Neural cell (in vitro differentiated cells): ENCODE measurements at regions not wholly inside any gene's neighbourhood (a gene's known extent, or its start where the extent isn't known, plus 50 kb on each side); places are given as distances from the start of the nearest gene placed in this dataset.

ENCODE experiments used
- H2AFZ ChIP-seq: fragments of 200-600, 300-800 bp; sonication (generic), shearing (Covaris generic); 2 replicates; pipeline ENCODE4 v1.6.0; 2014; ENCODE audit warnings: low read depth, mild to moderate bottlenecking, antibody characterized with exemption, low read length, moderate library complexity
- H3F3A ChIP-seq: fragments of 200-600 bp; shearing (Covaris generic); 2 replicates; pipeline ENCODE4 v1.6.1; 2016; ENCODE audit warnings: mild to moderate bottlenecking, moderate library complexity, mixed read lengths, antibody characterized with exemption, low read length; ENCODE audit not compliant: insufficient read depth, poor library complexity, severe bottlenecking
- H3K27ac ChIP-seq: fragments of 200-600, 300-800 bp; sonication (generic), shearing (Covaris generic); 2 replicates; pipeline ENCODE4 v1.5.1; 2014; ENCODE audit warnings: mild to moderate bottlenecking, low read length, moderate library complexity
- H3K27me3 ChIP-seq: fragments of 300-800, 200-600 bp; sonication (generic), shearing (Covaris generic); 2 replicates; pipeline ENCODE4 v1.6.0; 2014; ENCODE audit warnings: mild to moderate bottlenecking, low read depth, low read length, moderate library complexity; ENCODE audit not compliant: insufficient read depth
- H3K36me3 ChIP-seq: fragments of 300-800, 200-600 bp; sonication (generic), shearing (Covaris generic); 2 replicates; pipeline ENCODE4 v1.5.1; 2014; ENCODE audit warnings: mild to moderate bottlenecking, antibody characterized with exemption, low read length, moderate library complexity; ENCODE audit not compliant: insufficient read depth
- H3K4me2 ChIP-seq: fragments of 300-800, 200-600 bp; sonication (generic), shearing (Covaris generic); 2 replicates; pipeline ENCODE4 v1.6.0; 2014; ENCODE audit warnings: mild to moderate bottlenecking, low read length
- H3K4me3 ChIP-seq: fragments of 300-800, 200-600 bp; sonication (generic), shearing (Covaris generic); 2 replicates; pipeline ENCODE4 v1.5.1; 2014; ENCODE audit warnings: mild to moderate bottlenecking, low read length, moderate library complexity
- H3K79me2 ChIP-seq: fragments of 200-600 bp; shearing (Covaris generic); replicated peaks from 2 replicates; pipeline ENCODE4 v1.6.0; 2014; ENCODE audit warnings: mild to moderate bottlenecking, low read length, moderate library complexity; ENCODE audit not compliant: insufficient read depth
- H3K9ac ChIP-seq: fragments of 300-800, 200-600 bp; sonication (generic), shearing (Covaris generic); 2 replicates; pipeline ENCODE4 v1.6.1; 2016; ENCODE audit warnings: mild to moderate bottlenecking, low read length, mixed read lengths
- H3K9me2 ChIP-seq: fragments of 200-600 bp; shearing (Covaris generic); 2 replicates; pipeline ENCODE4 v1.6.1; 2016; ENCODE audit warnings: mild to moderate bottlenecking, low read length, mixed read lengths; ENCODE audit not compliant: insufficient read depth
- H3K9me3 ChIP-seq: fragments of 200-600, 300-800 bp; sonication (generic), shearing (Covaris generic); 2 replicates; pipeline ENCODE4 v1.6.1; 2016; ENCODE audit warnings: mild to moderate bottlenecking, mixed run types, low read length, moderate library complexity, mixed read lengths
- H4K20me1 ChIP-seq: fragments of 200-600 bp; shearing (Covaris generic); 2 replicates; pipeline ENCODE4 v1.6.1; 2016; ENCODE audit warnings: mild to moderate bottlenecking, mixed run types; ENCODE audit not compliant: insufficient read depth
- CTCF ChIP-seq: fragments of 450-650 bp; IDR thresholded peaks from 2 replicates; pipeline ENCODE4 v1.5.1; 2014; ENCODE audit warnings: antibody characterized with exemption, mild to moderate bottlenecking, moderate library complexity; ENCODE audit not compliant: poor library complexity, severe bottlenecking
- EP300 ChIP-seq: fragments of 450-650 bp; conservative IDR thresholded peaks from 2 replicates; pipeline ENCODE4 v1.6.1; 2014; ENCODE audit warnings: antibody characterized with exemption, mild to moderate bottlenecking, moderate library complexity; ENCODE audit not compliant: poor library complexity, severe bottlenecking
- EZH2 ChIP-seq: fragments of 200-600, 300-800 bp; shearing (Covaris generic), sonication (generic); IDR thresholded peaks from 2 replicates; pipeline ENCODE4 v1.6.1; 2014; ENCODE audit warnings: antibody characterized with exemption, low read length, borderline replicate concordance, mild to moderate bottlenecking; ENCODE audit not compliant: insufficient read depth, poor library complexity, severe bottlenecking
- MXI1 ChIP-seq: fragments of 450-650 bp; conservative IDR thresholded peaks from 2 replicates; pipeline ENCODE4 v1.6.1; 2014; ENCODE audit warnings: antibody characterized with exemption, mild to moderate bottlenecking; ENCODE audit not compliant: poor library complexity, severe bottlenecking
- POLR2AphosphoS5 ChIP-seq: IDR thresholded peaks from 2 replicates; pipeline ENCODE4 v1.6.1; 2012
- RAD21 ChIP-seq: fragments of 450-650 bp; conservative IDR thresholded peaks from 2 replicates; pipeline ENCODE4 v1.6.1; 2014; ENCODE audit warnings: antibody characterized with exemption, mild to moderate bottlenecking, moderate library complexity
- SMC3 ChIP-seq: fragments of 450-650 bp; conservative IDR thresholded peaks from 2 replicates; pipeline ENCODE4 v1.6.1; 2014; ENCODE audit warnings: antibody characterized with exemption, mild to moderate bottlenecking, moderate library complexity; ENCODE audit not compliant: poor library complexity
- TAF1 ChIP-seq: IDR thresholded peaks from 2 replicates; pipeline ENCODE4 v1.6.1; 2012; ENCODE audit warnings: low read depth
- TF ChIP-seq, protein P1 (sequence below): IDR thresholded peaks from 2 replicates; pipeline ENCODE4 v1.6.1; 2012; ENCODE audit warnings: borderline replicate concordance

GRCh38 chr2:14350856-14351255, 281.7 kb upstream of the LRATD1 start:
- Histone ChIP-seq H3K9me3 (no peaks in the 10 kb centered on the region), H3K36me3 (no peaks in the 10 kb centered on the region), H2AFZ (no peak overlapping the region), H3K9ac (no peak overlapping the region), H3F3A (no peaks in the 10 kb centered on the region), H4K20me1 (no peaks in the 10 kb centered on the region), H3K9me2 (no peaks in the 10 kb centered on the region), H3K79me2 (no peaks in the 10 kb centered on the region), H3K4me2 (no peak overlapping the region), H3K4me3 (no peak overlapping the region), H3K27ac (no peak overlapping the region), H3K27me3 (no peaks in the 10 kb centered on the region)
- TF ChIP-seq POLR2AphosphoS5 (no peak), EP300 (no peak), RAD21 (no peak), TAF1 (no peak), SMC3 (no peak), EZH2 (no peak), CTCF (no peak), MXI1 (no peak)
- TF ChIP-seq, protein P1, sequence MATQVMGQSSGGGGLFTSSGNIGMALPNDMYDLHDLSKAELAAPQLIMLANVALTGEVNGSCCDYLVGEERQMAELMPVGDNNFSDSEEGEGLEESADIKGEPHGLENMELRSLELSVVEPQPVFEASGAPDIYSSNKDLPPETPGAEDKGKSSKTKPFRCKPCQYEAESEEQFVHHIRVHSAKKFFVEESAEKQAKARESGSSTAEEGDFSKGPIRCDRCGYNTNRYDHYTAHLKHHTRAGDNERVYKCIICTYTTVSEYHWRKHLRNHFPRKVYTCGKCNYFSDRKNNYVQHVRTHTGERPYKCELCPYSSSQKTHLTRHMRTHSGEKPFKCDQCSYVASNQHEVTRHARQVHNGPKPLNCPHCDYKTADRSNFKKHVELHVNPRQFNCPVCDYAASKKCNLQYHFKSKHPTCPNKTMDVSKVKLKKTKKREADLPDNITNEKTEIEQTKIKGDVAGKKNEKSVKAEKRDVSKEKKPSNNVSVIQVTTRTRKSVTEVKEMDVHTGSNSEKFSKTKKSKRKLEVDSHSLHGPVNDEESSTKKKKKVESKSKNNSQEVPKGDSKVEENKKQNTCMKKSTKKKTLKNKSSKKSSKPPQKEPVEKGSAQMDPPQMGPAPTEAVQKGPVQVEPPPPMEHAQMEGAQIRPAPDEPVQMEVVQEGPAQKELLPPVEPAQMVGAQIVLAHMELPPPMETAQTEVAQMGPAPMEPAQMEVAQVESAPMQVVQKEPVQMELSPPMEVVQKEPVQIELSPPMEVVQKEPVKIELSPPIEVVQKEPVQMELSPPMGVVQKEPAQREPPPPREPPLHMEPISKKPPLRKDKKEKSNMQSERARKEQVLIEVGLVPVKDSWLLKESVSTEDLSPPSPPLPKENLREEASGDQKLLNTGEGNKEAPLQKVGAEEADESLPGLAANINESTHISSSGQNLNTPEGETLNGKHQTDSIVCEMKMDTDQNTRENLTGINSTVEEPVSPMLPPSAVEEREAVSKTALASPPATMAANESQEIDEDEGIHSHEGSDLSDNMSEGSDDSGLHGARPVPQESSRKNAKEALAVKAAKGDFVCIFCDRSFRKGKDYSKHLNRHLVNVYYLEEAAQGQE = no peak

GRCh38 chr2:14352067-14352466, 280.4 kb upstream of the LRATD1 start:
- TF ChIP-seq CTCF (no peak), EP300 (no peak), MXI1 (no peak), RAD21 (no peak), SMC3 (no peak), TAF1 (no peak), POLR2AphosphoS5 (no peak), EZH2 (no peak)
- no peak overlapping the region for H3K4me3 ChIP-seq
- no peaks in the 10 kb centered on the region for H3K36me3 ChIP-seq
- no peaks in the 10 kb centered on the region for H3K9me3 ChIP-seq
- H2AFZ ChIP-seq = no peak overlapping the region
- H3K9me2 ChIP-seq = no peaks in the 10 kb centered on the region
- H3F3A ChIP-seq = no peaks in the 10 kb centered on the region
- H3K9ac ChIP-seq = no peak overlapping the region
- no peaks in the 10 kb centered on the region for H3K79me2 ChIP-seq
- H3K27me3 ChIP-seq = no peaks in the 10 kb centered on the region
- no peak overlapping the region for H3K27ac ChIP-seq
- H3K4me2 ChIP-seq = no peak overlapping the region
- H4K20me1 ChIP-seq = no peaks in the 10 kb centered on the region
